Right ventricle myocardium inferior (tissue), 1 donor: ENCODE measurements at regions not wholly inside any gene's neighbourhood (a gene's known extent, or its start where the extent isn't known, plus 50 kb on each side); places are given as distances from the start of the nearest gene placed in this dataset.
A peak's percentile ranks its signal among the peaks of the same experiment; 100 is the strongest.

Experiments
- ATAC-seq: fragments of 200-7000 bp; cut with Tn5 transposase; one replicate; pipeline ENCODE4 v1.9.1; 2020; ENCODE audit warnings: mild to moderate bottlenecking, moderate library complexity
- DNase-seq: peaks from one replicate; pipeline ENCODE4 v3.0.0; 2021; ENCODE audit errors: missing footprints
- intact Hi-C: fragments of 100-400 bp; cut with DNase I; formaldehyde crosslinking; loops from one replicate; pipeline ENCODE4 v1.11.0; 2022
- donor health status: DM: no; HTN: yes; CAD: no; lungs with severe emphysema.

- ATAC-seq = no peak
- no peak for DNase-seq
- intact Hi-C loops = no loop called here
Measured at GRCh38 chr4:42320822-42321388, 76.4 kb upstream of the SHISA3 start.

- intact Hi-C loops = no loop called here
- no peak for ATAC-seq
- DNase-seq = no peak
Measured at GRCh38 chr4:42326040-42326439, 71.2 kb upstream of the SHISA3 start.

GRCh38 chr4:42326524-42326923 is 70.8 kb upstream of the SHISA3 start:
- no peak for ATAC-seq
- intact Hi-C loops = no loop called here

GRCh38 chr4:42327323-42327722 is 70.0 kb upstream of the SHISA3 start:
- ATAC-seq (peak; percentile 56), DNase-seq (no peak)
- intact Hi-C loops = no loop called here

More at GRCh38 chr4:42326524-42326923, 70.8 kb upstream of the SHISA3 start:
- DNase-seq = no peak

- ATAC-seq (no peak), DNase-seq (no peak)
- intact Hi-C loops = no loop called here
Measured at GRCh38 chr4:42328978-42329377, 68.3 kb upstream of the SHISA3 start.

GRCh38 chr4:42329421-42329820 is 67.9 kb upstream of the SHISA3 start:
- ATAC-seq (no peak), DNase-seq (no peak)
- intact Hi-C loops = no loop called here

GRCh38 chr4:42330002-42330592 is 67.2 kb upstream of the SHISA3 start:
- intact Hi-C loops = no loop called here
- ATAC-seq = no peak
- no peak for DNase-seq

GRCh38 chr4:42331040-42331439 is 66.2 kb upstream of the SHISA3 start:
- intact Hi-C loops = no loop called here
- DNase-seq (no peak), ATAC-seq (no peak)

GRCh38 chr4:42331914-42332368 is 65.3 kb upstream of the SHISA3 start:
- intact Hi-C loops = no loop called here
- DNase-seq = no peak
- ATAC-seq = peak; percentile 96

- intact Hi-C loops = no loop called here
- DNase-seq = peak; percentile 79
- ATAC-seq = peak; percentile 94
Measured at GRCh38 chr4:42339935-42340406, 57.3 kb upstream of the SHISA3 start.

- ATAC-seq (no peak), DNase-seq (no peak)
- intact Hi-C loops = no loop called here
Measured at GRCh38 chr4:42341518-42342026, 55.7 kb upstream of the SHISA3 start.

- no peak for DNase-seq
- ATAC-seq = no peak
- intact Hi-C loops = no loop called here
Measured at GRCh38 chr4:42342459-42342858, 54.8 kb upstream of the SHISA3 start.

- ATAC-seq (no peak), DNase-seq (no peak)
- intact Hi-C loops = no loop called here
Measured at GRCh38 chr4:42344309-42344708, 53.0 kb upstream of the SHISA3 start.

GRCh38 chr4:42344749-42345148 is 52.5 kb upstream of the SHISA3 start:
- DNase-seq (no peak), ATAC-seq (no peak)
- intact Hi-C loops = no loop called here

GRCh38 chr4:42345962-42346544 is 51.2 kb upstream of the SHISA3 start:
- no peak for ATAC-seq
- no peak for DNase-seq
- intact Hi-C loops = no loop called here

- intact Hi-C loops = no loop called here
- no peak for ATAC-seq
- no peak for DNase-seq
Measured at GRCh38 chr4:42347076-42347475, 50.2 kb upstream of the SHISA3 start.
